H1 (cell line): ENCODE measurements at regions not wholly inside any gene's neighbourhood (a gene's known extent, or its start where the extent isn't known, plus 50 kb on each side); places are given as distances from the start of the nearest gene placed in this dataset.

Experiments used
- CBX8 ChIP-seq: fragments of 300-800, 300-1000 bp; sonication (generic); IDR thresholded peaks from 2 replicates; pipeline ENCODE4 v1.7.1; 2016; ENCODE audit warnings: low read depth, low read length, borderline replicate concordance
- FOSL1 ChIP-seq: IDR thresholded peaks from 2 replicates; pipeline ENCODE4 v1.6.1; 2011; ENCODE audit warnings: mild to moderate bottlenecking, low read depth, low read length, moderate library complexity; ENCODE audit not compliant: insufficient read depth
- JUND ChIP-seq: IDR thresholded peaks from 2 replicates; pipeline ENCODE4 v1.6.1; 2011; ENCODE audit warnings: mild to moderate bottlenecking, improper control_type of control experiment, low read length
- POLR2A ChIP-seq, 2 experiments: IDR thresholded peaks; 1 replicate in 1 of 2; 2 replicates in 1 of 2; pipeline ENCODE4 v1.6.1; 2011; ENCODE audit warnings: low read depth in 2 of 2, low read length in 2 of 2, mild to moderate bottlenecking in 2 of 2; ENCODE audit errors: control extremely low read depth in 1 of 2
- RFX5 ChIP-seq: IDR thresholded peaks from 2 replicates; pipeline ENCODE4 v1.6.1; 2011; ENCODE audit warnings: low read depth, low read length, improper control_type of control experiment, borderline replicate concordance
- TAF1 ChIP-seq: IDR thresholded peaks from 2 replicates; pipeline ENCODE4 v1.6.1; 2011; ENCODE audit warnings: mild to moderate bottlenecking, low read depth, low read length
- TF ChIP-seq, protein P1 (sequence below): fragments of 300-600 bp; sonication (generic); IDR thresholded peaks from 2 replicates; pipeline ENCODE4 v1.7.1; 2012; ENCODE audit warnings: low read length, moderate library complexity, mild to moderate bottlenecking, inconsistent platforms; ENCODE audit not compliant: insufficient replicate concordance

DNA sequence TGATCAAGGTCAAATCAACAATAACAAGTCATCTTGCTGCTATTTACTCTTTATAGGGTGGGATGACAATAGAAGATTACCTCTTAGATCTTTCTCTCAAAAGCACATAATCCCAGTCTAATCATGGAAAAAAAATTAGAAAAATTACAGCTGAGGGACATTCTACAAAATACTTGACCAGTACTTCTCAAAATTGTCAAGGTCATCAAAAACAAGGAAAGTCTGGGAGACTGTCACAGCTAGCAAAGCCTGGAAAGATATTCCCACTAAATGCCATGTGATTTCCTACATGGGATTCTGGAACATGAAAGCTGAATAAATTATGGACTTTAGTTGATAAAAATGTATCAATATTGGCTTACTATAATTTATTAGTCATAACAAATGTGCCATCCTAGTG is 276.2 kb downstream of the RNF144A start (continued):
- no peak for TF ChIP-seq TAF1
- TF ChIP-seq FOSL1 = no peak
- no peak for TF ChIP-seq POLR2A (IDR thresholded peaks at IDR 0.05; ENCODE audit: control extremely low read depth in 1 of 2, low read depth in 2 of 2, low read length in 2 of 2)
- TF ChIP-seq, protein P1, sequence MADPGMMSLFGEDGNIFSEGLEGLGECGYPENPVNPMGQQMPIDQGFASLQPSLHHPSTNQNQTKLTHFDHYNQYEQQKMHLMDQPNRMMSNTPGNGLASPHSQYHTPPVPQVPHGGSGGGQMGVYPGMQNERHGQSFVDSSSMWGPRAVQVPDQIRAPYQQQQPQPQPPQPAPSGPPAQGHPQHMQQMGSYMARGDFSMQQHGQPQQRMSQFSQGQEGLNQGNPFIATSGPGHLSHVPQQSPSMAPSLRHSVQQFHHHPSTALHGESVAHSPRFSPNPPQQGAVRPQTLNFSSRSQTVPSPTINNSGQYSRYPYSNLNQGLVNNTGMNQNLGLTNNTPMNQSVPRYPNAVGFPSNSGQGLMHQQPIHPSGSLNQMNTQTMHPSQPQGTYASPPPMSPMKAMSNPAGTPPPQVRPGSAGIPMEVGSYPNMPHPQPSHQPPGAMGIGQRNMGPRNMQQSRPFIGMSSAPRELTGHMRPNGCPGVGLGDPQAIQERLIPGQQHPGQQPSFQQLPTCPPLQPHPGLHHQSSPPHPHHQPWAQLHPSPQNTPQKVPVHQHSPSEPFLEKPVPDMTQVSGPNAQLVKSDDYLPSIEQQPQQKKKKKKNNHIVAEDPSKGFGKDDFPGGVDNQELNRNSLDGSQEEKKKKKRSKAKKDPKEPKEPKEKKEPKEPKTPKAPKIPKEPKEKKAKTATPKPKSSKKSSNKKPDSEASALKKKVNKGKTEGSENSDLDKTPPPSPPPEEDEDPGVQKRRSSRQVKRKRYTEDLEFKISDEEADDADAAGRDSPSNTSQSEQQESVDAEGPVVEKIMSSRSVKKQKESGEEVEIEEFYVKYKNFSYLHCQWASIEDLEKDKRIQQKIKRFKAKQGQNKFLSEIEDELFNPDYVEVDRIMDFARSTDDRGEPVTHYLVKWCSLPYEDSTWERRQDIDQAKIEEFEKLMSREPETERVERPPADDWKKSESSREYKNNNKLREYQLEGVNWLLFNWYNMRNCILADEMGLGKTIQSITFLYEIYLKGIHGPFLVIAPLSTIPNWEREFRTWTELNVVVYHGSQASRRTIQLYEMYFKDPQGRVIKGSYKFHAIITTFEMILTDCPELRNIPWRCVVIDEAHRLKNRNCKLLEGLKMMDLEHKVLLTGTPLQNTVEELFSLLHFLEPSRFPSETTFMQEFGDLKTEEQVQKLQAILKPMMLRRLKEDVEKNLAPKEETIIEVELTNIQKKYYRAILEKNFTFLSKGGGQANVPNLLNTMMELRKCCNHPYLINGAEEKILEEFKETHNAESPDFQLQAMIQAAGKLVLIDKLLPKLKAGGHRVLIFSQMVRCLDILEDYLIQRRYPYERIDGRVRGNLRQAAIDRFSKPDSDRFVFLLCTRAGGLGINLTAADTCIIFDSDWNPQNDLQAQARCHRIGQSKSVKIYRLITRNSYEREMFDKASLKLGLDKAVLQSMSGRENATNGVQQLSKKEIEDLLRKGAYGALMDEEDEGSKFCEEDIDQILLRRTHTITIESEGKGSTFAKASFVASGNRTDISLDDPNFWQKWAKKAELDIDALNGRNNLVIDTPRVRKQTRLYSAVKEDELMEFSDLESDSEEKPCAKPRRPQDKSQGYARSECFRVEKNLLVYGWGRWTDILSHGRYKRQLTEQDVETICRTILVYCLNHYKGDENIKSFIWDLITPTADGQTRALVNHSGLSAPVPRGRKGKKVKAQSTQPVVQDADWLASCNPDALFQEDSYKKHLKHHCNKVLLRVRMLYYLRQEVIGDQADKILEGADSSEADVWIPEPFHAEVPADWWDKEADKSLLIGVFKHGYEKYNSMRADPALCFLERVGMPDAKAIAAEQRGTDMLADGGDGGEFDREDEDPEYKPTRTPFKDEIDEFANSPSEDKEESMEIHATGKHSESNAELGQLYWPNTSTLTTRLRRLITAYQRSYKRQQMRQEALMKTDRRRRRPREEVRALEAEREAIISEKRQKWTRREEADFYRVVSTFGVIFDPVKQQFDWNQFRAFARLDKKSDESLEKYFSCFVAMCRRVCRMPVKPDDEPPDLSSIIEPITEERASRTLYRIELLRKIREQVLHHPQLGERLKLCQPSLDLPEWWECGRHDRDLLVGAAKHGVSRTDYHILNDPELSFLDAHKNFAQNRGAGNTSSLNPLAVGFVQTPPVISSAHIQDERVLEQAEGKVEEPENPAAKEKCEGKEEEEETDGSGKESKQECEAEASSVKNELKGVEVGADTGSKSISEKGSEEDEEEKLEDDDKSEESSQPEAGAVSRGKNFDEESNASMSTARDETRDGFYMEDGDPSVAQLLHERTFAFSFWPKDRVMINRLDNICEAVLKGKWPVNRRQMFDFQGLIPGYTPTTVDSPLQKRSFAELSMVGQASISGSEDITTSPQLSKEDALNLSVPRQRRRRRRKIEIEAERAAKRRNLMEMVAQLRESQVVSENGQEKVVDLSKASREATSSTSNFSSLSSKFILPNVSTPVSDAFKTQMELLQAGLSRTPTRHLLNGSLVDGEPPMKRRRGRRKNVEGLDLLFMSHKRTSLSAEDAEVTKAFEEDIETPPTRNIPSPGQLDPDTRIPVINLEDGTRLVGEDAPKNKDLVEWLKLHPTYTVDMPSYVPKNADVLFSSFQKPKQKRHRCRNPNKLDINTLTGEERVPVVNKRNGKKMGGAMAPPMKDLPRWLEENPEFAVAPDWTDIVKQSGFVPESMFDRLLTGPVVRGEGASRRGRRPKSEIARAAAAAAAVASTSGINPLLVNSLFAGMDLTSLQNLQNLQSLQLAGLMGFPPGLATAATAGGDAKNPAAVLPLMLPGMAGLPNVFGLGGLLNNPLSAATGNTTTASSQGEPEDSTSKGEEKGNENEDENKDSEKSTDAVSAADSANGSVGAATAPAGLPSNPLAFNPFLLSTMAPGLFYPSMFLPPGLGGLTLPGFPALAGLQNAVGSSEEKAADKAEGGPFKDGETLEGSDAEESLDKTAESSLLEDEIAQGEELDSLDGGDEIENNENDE = no peak
- TF ChIP-seq CBX8 = no peak
- TF ChIP-seq RFX5 = no peak
- TF ChIP-seq JUND = no peak
